Vagina (tissue), 2 donors: ENCODE measurements at regions not wholly inside any gene's neighbourhood (a gene's known extent, or its start where the extent isn't known, plus 50 kb on each side); places are given as distances from the start of the nearest gene placed in this dataset.

Source experiments
- DNase-seq, 2 donors: peaks; one replicate each; pipeline ENCODE4 v3.0.0-alpha.2; 2017; ENCODE audit errors: extremely low spot score in 2 of 2
- H3K27ac ChIP-seq: fragments of 200-600 bp; sonication (generic); one replicate; pipeline ENCODE4 v1.5.1; 2019
- H3K27me3 ChIP-seq: fragments of 200-600 bp; sonication (generic); one replicate; pipeline ENCODE4 v1.5.1; 2019
- H3K36me3 ChIP-seq, 2 donors: fragments of 200-600 bp; sonication (generic); one replicate each; pipeline ENCODE4 v1.5.1; 2017 to 2019
- H3K4me1 ChIP-seq: fragments of 200-600 bp; sonication (generic); one replicate; pipeline ENCODE4 v1.5.1; 2019
- H3K4me3 ChIP-seq, 2 donors: fragments of 200-600 bp; sonication (generic); 1 replicate in 1 of 2; 2 replicates in 1 of 2; pipeline ENCODE4 v1.5.1; 2016 to 2019
- H3K9me3 ChIP-seq: fragments of 200-600 bp; sonication (generic); one replicate; pipeline ENCODE4 v1.5.1; 2019
- CTCF ChIP-seq, 3 experiments: fragments of 450-650 bp in 2 of 3; fragments of 200-600 bp in 1 of 3; sonication (generic) in 1 of 3; IDR thresholded peaks; one replicate each; pipeline ENCODE4 v1.5.1; 2017 to 2019; ENCODE audit warnings: antibody characterized with exemption in 3 of 3, mild to moderate bottlenecking in 2 of 3, moderate library complexity in 2 of 3
- POLR2A ChIP-seq, 2 donors: fragments of 450-650 bp; IDR thresholded peaks; one replicate each; pipeline ENCODE4 v1.6.1; 2017; ENCODE audit warnings: antibody characterized with exemption in 2 of 2, mild to moderate bottlenecking in 2 of 2, moderate library complexity in 2 of 2
- POLR2AphosphoS5 ChIP-seq, 2 donors: sonication (generic); formaldehyde crosslinking; IDR thresholded peaks; one replicate each; pipeline ENCODE4 v1.9.0; 2017; ENCODE audit warnings: antibody characterized with exemption in 2 of 2, mild to moderate bottlenecking in 2 of 2, low read depth in 1 of 2; ENCODE audit not compliant: insufficient read depth in 1 of 2
- intact Hi-C: fragments of 100-400 bp; cut with DNase I; formaldehyde crosslinking; loops from one replicate; pipeline ENCODE4 v1.15.1; 2023

- H3K4me1 ChIP-seq: peaks cover 13% of the 10 kb centered on the region
- no peaks in the 10 kb centered on the region for H3K27me3 ChIP-seq
- DNase-seq: no peak
- H3K9me3 ChIP-seq: no peaks in the 10 kb centered on the region
- no peak overlapping the region for H3K27ac ChIP-seq
- no peaks in the 10 kb centered on the region for H3K36me3 ChIP-seq
- TF ChIP-seq POLR2A (IDR thresholded peaks at IDR 0.05) (no peak), POLR2AphosphoS5 (IDR thresholded peaks at IDR 0.05; ENCODE audit: insufficient read depth in 1 of 2, low read depth in 1 of 2) (no peak), CTCF (IDR thresholded peaks at IDR 0.05) (no peak)
- intact Hi-C loops: no loop called here
- H3K4me3 ChIP-seq: no peak overlapping the region
Observed at GRCh38 chr12:84738481-84738972, 174.1 kb downstream of the SLC6A15 start.

- TF ChIP-seq CTCF (IDR thresholded peaks at IDR 0.05): no peak
- TF ChIP-seq POLR2A (IDR thresholded peaks at IDR 0.05): no peak
- no peak for TF ChIP-seq POLR2AphosphoS5 (IDR thresholded peaks at IDR 0.05; ENCODE audit: insufficient read depth in 1 of 2, low read depth in 1 of 2)
- Histone ChIP-seq H3K36me3 (no peaks in the 10 kb centered on the region), H3K27me3 (no peaks in the 10 kb centered on the region), H3K9me3 (no peaks in the 10 kb centered on the region), H3K4me3 (no peak overlapping the region), H3K4me1 (peaks cover under 1% of the 10 kb centered on the region), H3K27ac (no peak overlapping the region)
- intact Hi-C loops: no loop called here
- DNase-seq: no peak
Observed at GRCh38 chr12:84732828-84733340, 179.7 kb downstream of the SLC6A15 start.

GRCh38 chr12:84730561-84731162 lies 181.9 kb downstream of the SLC6A15 start:
- intact Hi-C loops: no loop called here
- TF ChIP-seq CTCF (IDR thresholded peaks at IDR 0.05): no peak
- no peak for TF ChIP-seq POLR2A (IDR thresholded peaks at IDR 0.05)
- no peak for TF ChIP-seq POLR2AphosphoS5 (IDR thresholded peaks at IDR 0.05; ENCODE audit: insufficient read depth in 1 of 2, low read depth in 1 of 2)
- no peak overlapping the region for H3K4me3 ChIP-seq

DNA sequence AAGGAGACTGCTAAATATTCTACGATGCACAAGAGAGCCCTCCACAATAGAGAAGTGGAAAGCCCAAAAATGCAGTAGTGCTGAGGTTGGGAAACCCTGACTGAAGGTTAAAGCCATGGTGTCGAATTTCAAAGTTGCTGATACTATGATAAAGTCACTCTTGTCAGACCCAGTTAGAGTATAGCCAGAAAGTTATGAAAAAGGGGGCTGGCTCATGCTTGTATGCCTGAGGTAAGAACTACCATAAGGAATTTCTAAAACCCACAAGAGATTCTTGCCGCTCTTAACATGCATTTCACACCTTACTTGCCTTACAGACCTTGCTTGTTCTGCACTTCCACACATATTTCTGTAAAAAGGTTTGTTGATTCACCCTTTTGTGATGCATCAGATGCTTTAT lies 184.6 kb downstream of the SLC6A15 start:
- H3K27me3 ChIP-seq: no peaks in the 10 kb centered on the region
- no peaks in the 10 kb centered on the region for H3K9me3 ChIP-seq
- TF ChIP-seq CTCF (IDR thresholded peaks at IDR 0.05) (no peak), POLR2A (IDR thresholded peaks at IDR 0.05) (no peak), POLR2AphosphoS5 (IDR thresholded peaks at IDR 0.05; ENCODE audit: insufficient read depth in 1 of 2, low read depth in 1 of 2) (no peak)
- no peak overlapping the region for H3K27ac ChIP-seq
- no peaks in the 10 kb centered on the region for H3K4me1 ChIP-seq
- H3K36me3 ChIP-seq: no peaks in the 10 kb centered on the region
- DNase-seq: no peak
- H3K4me3 ChIP-seq: no peak overlapping the region
- intact Hi-C loops: no loop called here

More at GRCh38 chr12:84730561-84731162, 181.9 kb downstream of the SLC6A15 start:
- H3K27me3 ChIP-seq: no peaks in the 10 kb centered on the region
- H3K9me3 ChIP-seq: no peaks in the 10 kb centered on the region
- H3K36me3 ChIP-seq: no peaks in the 10 kb centered on the region
- H3K27ac ChIP-seq: no peak overlapping the region
- DNase-seq: no peak
- no peaks in the 10 kb centered on the region for H3K4me1 ChIP-seq

DNA sequence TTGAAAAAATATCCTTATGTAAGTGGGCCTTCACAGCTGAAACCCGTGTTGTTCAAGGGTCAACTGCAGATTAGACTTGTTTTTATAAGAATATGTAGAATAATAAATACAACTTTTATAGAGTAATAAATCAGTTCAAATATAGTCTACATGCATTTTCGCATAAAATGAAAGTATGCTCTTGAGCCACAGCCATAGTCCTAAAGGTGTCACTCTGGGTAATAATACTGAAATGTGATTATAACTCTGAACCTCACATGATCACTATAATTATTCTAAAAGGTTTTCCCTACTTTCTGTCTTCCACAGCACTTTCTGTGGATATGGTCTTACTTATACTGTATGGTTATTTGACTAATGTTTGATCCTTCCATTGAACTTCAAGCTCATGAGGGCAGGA lies 185.8 kb downstream of the SLC6A15 start:
- Histone ChIP-seq H3K27me3 (no peaks in the 10 kb centered on the region), H3K36me3 (no peaks in the 10 kb centered on the region), H3K9me3 (no peaks in the 10 kb centered on the region), H3K4me3 (no peak overlapping the region), H3K4me1 (no peaks in the 10 kb centered on the region), H3K27ac (no peak overlapping the region)
- intact Hi-C loops: no loop called here
- no peak for TF ChIP-seq POLR2AphosphoS5 (IDR thresholded peaks at IDR 0.05; ENCODE audit: insufficient read depth in 1 of 2, low read depth in 1 of 2)
- TF ChIP-seq CTCF (IDR thresholded peaks at IDR 0.05): no peak
- TF ChIP-seq POLR2A (IDR thresholded peaks at IDR 0.05): no peak
- no peak for DNase-seq
